Activated CD4-positive, CD25-positive, alpha-beta regulatory T cell treated with anti-CD3 and anti-CD28 coated beads, Interleukin-2, amount 50 U/mL, for 24 hours (primary cell): ENCODE measurements at regions not wholly inside any gene's neighbourhood (a gene's known extent, or its start where the extent isn't known, plus 50 kb on each side); places are given as distances from the start of the nearest gene placed in this dataset.

ENCODE experiments used
- ATAC-seq, 2 donors: fragments of 150-1000 bp; cut with Tn5 transposase; one replicate each; pipeline ENCODE4 v1.10.0; 2021; ENCODE audit warnings: mild to moderate bottlenecking in 1 of 2, moderate library complexity in 1 of 2

DNA sequence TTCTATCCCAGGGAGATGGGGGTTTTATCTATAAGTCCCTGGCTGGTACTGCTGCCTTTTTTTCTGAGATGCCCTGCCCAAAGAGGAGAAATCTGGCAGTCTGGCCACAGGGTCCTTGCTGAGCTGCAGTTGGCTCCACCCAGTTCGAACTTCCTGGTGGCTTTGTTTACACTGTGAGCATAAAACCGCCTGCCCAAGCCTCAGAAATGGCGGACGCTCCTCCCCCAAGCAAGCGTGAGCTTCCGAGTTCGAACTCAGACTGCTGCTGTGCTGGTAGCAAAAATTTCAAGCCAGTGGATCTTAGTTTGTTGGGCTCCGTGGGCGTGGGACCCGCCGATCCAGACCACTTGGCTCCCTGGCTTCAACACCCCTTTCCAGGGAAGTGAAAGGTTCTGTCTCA lies 126.8 kb upstream of the SUCLG2 start:
- ATAC-seq: no peak

DNA sequence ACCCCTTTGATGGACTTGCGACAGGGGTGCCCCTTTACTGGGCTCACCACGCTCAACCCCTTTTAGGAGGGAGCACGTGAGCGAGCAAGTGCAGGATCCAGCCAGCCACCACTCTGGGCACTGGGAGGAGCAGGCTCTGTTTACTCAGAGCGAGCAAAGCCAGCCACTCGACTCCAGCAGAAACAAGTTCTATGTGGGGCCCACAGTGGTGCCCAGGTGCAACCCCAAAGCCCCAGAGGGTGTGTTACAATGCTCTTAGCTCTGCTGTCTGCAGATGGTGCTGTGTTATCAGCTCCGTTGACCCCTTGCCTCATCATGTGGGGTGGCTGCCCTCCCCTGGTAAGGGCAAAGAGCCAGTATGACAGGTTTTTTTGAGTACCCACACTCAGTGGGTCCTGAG lies 120.3 kb upstream of the SUCLG2 start:
- no peak for ATAC-seq

GRCh38 chr3:67765575-67765974 lies 111.2 kb upstream of the SUCLG2 start:
- no peak for ATAC-seq

- no peak for ATAC-seq
These were observed 90.9 kb upstream of the SUCLG2 start for GRCh38 chr3:67745296-67745695.

DNA sequence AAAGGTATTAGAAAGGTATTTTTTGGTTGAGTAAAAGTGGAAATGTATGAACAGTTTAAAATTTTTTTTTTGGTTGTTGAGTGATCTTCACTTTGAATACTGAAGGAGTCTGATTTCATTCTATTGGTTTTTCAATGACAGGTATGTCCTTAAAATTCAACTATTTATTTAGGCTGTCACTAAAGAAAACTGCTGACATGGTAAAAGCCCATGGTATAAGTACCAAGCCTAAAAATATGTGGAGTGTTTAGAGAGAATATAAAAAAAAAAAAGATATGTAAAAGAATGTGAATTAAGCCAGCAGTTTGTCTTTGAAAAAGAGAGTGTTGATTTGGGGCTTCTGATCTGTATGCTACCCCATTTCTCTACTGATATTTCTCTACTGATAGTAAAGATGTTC lies 90.3 kb upstream of the SUCLG2 start:
- ATAC-seq: no peak

DNA sequence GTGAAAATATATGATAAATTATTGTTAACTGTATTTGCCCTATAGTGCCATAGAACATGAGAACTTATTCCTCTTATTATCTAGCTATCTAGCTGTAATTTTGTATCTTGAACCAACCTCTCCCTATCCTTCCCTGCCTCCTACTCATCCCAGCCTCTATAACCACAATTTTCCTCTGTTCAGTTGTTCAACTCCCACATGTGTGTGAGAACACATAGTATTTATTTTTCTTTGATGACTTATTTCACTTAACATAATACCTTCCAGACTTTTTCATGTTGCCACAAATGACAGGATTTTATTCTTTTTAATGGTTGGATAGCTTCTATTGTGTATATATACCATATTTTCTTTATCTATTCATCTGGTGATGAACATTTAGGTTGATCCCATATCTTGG lies 85.4 kb upstream of the SUCLG2 start:
- ATAC-seq: no peak

DNA sequence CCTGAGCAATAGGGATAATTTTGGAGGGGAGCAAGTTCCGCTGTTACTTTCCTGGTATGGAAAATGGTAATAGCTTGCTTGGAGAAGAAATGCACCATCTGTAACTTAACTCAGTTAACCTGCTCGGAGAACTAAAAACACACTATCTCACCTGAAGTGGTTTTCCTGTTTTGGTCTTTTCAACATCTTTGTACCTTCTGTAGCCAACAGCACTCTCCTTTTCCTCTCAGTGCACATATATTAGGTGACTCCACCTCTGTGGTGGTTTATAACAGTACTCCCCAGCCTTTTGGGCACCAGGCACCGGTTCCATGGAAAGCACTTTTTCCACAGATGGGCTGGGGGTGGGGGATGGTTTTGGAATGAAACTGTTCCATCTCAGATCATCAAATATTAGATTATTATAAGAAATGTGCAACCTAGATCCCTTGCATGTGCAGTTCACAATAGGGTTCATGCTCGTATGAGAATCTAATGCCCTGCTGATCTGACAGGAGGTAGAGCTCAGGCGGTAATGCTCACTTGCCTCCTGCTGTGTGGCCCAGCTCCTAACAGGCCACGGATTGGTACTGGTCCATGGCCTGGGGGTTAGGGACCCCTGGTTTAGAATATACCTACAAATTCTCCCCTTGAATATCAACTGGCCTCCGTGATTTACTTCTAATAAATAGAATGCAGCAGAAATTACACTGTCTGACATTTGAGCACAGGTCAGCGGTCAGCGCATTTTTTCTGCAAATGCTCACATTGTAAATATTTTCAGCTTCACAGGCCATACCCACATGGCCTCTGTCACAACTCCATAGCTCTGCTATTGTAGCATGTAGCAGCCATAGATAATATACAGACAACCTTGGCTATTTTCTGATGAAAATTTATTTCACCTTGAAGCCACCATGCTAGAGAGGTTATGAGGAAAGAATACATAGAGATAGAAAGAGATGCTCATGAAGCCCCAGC lies 83.8 kb upstream of the SUCLG2 start:
- ATAC-seq: no peak

- ATAC-seq: no peak
These were observed 82.7 kb upstream of the SUCLG2 start for GRCh38 chr3:67737140-67737539.

DNA sequence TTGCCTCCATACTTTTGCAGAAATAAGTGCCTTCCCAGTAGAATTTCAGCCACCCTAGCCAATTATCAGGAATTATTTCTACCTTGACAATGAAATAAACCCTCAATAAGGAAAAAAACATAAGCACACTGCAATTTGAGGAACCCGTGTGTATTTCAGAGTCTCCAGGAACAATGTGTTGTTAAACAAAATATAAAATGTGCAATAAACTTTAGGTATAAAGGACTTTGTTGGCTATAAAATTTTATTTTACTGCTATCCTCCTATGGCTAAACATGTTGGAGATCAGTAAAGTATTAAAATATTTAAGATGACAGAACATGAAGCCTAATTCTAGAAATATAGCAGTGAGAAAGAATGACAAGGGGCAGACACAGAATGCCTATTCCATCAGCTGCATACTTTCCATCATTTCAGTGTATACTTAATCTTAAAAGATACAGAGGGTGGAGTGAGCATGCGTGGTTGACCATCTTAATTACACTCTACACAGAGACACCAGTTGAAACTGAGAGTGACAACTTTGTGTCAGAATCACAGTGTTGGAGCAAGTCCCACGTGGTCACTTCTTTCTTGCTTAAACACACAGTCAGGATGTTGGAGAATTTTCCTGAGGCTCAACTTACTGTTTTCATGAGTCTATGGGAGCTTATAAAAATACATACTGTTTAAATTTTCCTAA lies 79.0 kb upstream of the SUCLG2 start:
- no peak for ATAC-seq

DNA sequence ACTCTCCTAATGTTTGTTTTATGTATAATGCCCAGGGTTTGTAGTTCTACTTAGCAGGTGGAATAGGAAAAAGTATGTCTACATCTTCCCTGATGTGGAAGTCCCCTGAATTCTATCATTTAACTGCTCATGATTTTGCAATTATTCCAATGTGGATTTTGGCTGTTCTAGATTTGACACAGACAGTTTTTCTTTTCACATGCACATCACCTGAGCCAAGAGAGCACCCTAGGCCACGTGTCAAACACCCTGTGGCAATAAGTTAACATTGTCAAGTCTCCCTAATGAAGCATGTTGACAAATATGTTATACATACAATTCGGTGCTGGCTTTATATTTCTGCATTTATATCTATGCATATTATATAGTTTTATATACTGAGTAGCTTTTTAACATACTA lies 70.0 kb upstream of the SUCLG2 start:
- no peak for ATAC-seq

- no peak for ATAC-seq
These were observed 69.5 kb upstream of the SUCLG2 start for GRCh38 chr3:67723863-67724262.

DNA sequence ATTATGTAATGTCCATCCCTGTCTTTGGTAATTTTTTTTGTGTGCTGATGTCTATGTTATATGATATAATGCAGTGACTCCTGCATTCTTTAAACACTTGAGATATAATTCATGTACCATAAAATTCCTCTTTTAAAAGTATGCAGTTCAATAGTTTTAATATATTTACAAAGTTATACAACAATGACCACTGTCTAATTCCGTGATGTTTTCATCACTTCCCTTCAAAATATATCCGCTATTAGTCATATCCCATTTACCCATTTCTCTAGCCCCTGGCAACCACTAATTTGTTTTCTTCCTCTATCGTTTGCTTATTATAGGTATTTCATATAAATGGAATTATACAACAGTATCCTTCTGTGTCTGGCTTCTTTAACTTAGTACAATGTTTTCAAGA lies 64.9 kb upstream of the SUCLG2 start:
- ATAC-seq: no peak

DNA sequence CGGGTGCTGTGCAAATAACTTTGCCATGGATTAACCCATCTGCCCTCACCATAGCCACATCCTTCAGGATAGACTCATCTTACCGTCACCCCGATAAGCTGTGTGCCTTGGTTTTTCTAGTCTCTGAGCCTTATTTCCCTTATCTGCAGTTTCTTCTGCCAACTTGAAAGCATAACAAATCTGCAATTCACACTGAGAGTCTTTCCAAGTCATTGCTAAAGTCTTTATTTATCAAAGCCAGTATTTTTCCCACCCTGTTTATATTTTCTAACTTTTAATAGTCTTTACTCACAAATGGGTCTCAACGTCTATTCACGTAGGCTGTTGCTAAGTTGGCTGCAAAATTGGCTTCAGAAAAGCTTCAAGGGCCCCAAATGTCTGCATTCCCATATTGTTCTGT lies 61.6 kb upstream of the SUCLG2 start:
- ATAC-seq: no peak

GRCh38 chr3:67713764-67714469 lies 59.5 kb upstream of the SUCLG2 start:
- no peak for ATAC-seq

DNA sequence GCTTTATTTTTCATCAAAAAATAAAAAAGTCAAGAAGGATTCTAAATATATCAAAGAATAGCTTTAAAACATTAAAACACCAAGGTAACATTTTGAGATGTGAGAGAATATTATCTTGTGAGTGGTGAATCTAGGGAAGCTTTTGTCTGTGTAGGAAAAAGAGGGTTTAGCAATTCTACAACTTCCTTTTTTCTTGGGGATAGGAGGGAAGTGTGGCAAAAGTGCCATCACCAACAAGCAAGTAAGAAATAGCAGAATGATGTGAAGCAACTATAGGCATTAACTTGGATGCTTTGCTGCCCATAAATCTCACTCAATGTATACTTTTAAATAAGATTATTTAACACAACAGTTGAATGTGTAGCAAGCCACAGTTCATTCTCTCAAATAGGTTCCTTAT lies 57.8 kb upstream of the SUCLG2 start:
- no peak for ATAC-seq

- no peak for ATAC-seq
These were observed 56.0 kb upstream of the SUCLG2 start for GRCh38 chr3:67710396-67710795.

GRCh38 chr3:67706934-67707333 lies 52.5 kb upstream of the SUCLG2 start:
- ATAC-seq: no peak

DNA sequence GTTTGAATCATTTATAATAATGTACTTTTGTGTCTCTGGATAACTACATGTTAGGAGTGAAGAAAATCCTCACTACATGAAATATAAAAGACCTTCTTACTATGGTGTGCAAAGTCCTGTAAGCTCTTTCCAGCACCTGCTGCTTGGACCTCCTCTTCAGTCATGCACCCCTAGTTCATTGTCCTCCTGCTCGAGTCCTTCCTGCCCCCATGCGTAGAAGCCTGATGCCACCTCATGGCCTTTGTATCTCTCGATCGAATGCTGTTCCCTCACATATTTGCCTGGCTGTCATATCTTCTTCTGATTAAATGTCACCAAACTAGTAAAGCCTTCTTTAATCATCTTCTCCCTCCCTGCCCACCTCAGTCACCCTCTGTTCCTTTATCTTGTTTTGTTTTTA lies 49.9 kb upstream of the SUCLG2 start:
- ATAC-seq: no peak
